HFFc6 (cell line): ENCODE measurements at regions not wholly inside any gene's neighbourhood (a gene's known extent, or its start where the extent isn't known, plus 50 kb on each side); places are given as distances from the start of the nearest gene placed in this dataset.

Source experiments
- DNase-seq: peaks from one replicate; pipeline ENCODE4 v3.0.0-alpha.2; 2018
- H3K27ac Mint-ChIP-seq: 2 replicates; pipeline ENCODE4 v1.8.0; 2020; ENCODE audit warnings: mild to moderate bottlenecking, mixed read lengths
- H3K27me3 Mint-ChIP-seq: 2 replicates; pipeline ENCODE4 v1.8.0; 2021; ENCODE audit warnings: mild to moderate bottlenecking, moderate library complexity, mixed read lengths; ENCODE audit not compliant: insufficient read depth
- H3K36me3 Mint-ChIP-seq: 2 replicates; pipeline ENCODE4 v1.8.0; 2021; ENCODE audit warnings: low read depth, mixed read lengths
- H3K4me1 Mint-ChIP-seq: 2 replicates; pipeline ENCODE4 v1.8.0; 2020; ENCODE audit warnings: low read depth, mixed read lengths
- H3K4me3 Mint-ChIP-seq: 2 replicates; pipeline ENCODE4 v1.8.0; 2020; ENCODE audit warnings: mild to moderate bottlenecking, moderate library complexity, mixed read lengths
- H3K9me3 Mint-ChIP-seq: 2 replicates; pipeline ENCODE4 v1.8.0; 2020; ENCODE audit warnings: mild to moderate bottlenecking, mixed read lengths
- CTCF ChIP-seq: fragments of 200-600 bp; sonication (generic); IDR thresholded peaks from 2 replicates; pipeline ENCODE4 v1.5.0; 2021; ENCODE audit warnings: antibody characterized with exemption, mild to moderate bottlenecking

- H3K9me3 Mint-ChIP-seq, result no peaks in the 10 kb centered on the region
- no peak overlapping the region for H3K4me3 Mint-ChIP-seq
- no peaks in the 10 kb centered on the region for H3K4me1 Mint-ChIP-seq
- TF ChIP-seq CTCF, result peak; percentile 73
- H3K27me3 Mint-ChIP-seq, result peaks cover 5% of the 10 kb centered on the region; the same call in 1 of the 2 replicates
- H3K36me3 Mint-ChIP-seq, result no peaks in the 10 kb centered on the region
- DNase-seq, result no peak
- H3K27ac Mint-ChIP-seq, result no peak overlapping the region
Observed at GRCh38 chr2:204072443-204073324, 136.1 kb downstream of the ICOS start.

DNA sequence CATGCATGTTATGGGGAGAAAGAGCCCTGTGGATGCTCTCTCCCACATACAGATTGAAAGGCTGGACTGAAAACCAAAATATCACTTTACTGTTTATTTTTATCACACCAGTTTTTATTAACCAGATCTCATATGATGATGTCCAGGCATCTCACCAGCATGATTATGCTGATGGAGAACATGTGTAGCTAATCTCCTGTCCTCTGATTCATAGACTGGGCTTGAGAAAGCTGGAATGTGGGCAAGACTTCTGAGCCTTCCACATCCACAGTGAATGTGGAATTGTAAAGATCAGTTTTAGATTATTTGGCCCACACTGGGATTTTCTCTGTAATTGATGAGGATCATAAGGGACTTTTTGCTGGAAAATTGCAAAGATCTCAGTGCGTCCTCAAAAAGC is 137.9 kb downstream of the ICOS start:
- Mint-ChIP-seq H3K4me3 (no peak overlapping the region), H3K4me1 (no peaks in the 10 kb centered on the region), H3K9me3 (no peaks in the 10 kb centered on the region), H3K36me3 (no peaks in the 10 kb centered on the region), H3K27me3 (peaks cover 5% of the 10 kb centered on the region; the same call in 1 of the 2 replicates), H3K27ac (no peak overlapping the region)
- TF ChIP-seq CTCF, result no peak
- peak; percentile 11 for DNase-seq

DNA sequence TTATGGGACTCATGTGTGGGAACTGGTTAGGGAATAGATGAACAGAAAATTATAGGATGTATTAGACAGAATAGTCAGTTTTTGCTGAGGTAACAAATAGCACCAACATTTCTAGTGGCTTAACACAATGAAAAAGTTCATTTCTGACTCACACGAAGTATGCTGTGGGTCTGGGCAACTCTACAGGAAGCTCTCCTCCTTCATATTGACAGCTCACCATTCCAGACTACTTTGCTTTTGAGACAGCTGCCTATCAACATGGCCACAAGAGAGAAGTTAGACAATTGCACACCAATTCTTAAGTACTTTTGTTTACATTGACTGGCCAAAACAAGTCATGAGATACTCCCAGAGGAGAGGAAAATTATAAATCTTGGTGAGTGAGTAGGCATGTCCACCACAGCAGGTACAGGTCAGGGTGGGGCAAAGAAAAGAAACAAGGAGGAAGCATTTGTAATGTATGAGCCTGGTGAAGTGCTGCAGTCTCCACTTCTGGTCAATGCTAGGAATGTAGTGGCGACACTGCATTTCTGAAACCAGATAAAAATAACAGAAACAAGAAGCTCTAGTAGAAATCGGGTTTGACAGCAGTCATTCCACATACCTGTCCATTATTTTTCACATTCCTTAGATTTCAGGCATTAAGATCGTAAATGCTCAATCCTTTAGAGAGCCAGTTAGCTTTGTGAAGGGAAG is 141.6 kb downstream of the ICOS start:
- TF ChIP-seq CTCF, result no peak
- no peak overlapping the region for H3K27ac Mint-ChIP-seq
- no peak for DNase-seq
- no peak overlapping the region for H3K4me3 Mint-ChIP-seq
- no peaks in the 10 kb centered on the region for H3K4me1 Mint-ChIP-seq
- no peaks in the 10 kb centered on the region for H3K9me3 Mint-ChIP-seq
- H3K27me3 Mint-ChIP-seq, result peaks cover 5% of the 10 kb centered on the region
- H3K36me3 Mint-ChIP-seq, result no peaks in the 10 kb centered on the region

- H3K9me3 Mint-ChIP-seq, result no peaks in the 10 kb centered on the region
- H3K4me1 Mint-ChIP-seq, result no peaks in the 10 kb centered on the region
- no peak for DNase-seq
- H3K4me3 Mint-ChIP-seq, result no peak overlapping the region
- H3K36me3 Mint-ChIP-seq, result no peaks in the 10 kb centered on the region
- H3K27ac Mint-ChIP-seq, result no peak overlapping the region
- TF ChIP-seq CTCF, result no peak
- H3K27me3 Mint-ChIP-seq, result peaks cover 15% of the 10 kb centered on the region
Observed at GRCh38 chr2:204081487-204082425, 145.2 kb downstream of the ICOS start.

GRCh38 chr2:204086167-204086566 is 149.6 kb downstream of the ICOS start:
- H3K4me1 Mint-ChIP-seq, result no peaks in the 10 kb centered on the region
- H3K4me3 Mint-ChIP-seq, result no peak overlapping the region
- H3K36me3 Mint-ChIP-seq, result no peaks in the 10 kb centered on the region
- no peaks in the 10 kb centered on the region for H3K9me3 Mint-ChIP-seq
- no peak for TF ChIP-seq CTCF
- no peak overlapping the region for H3K27ac Mint-ChIP-seq
- no peak for DNase-seq
- peaks cover 12% of the 10 kb centered on the region for H3K27me3 Mint-ChIP-seq
